PC-3 (cell line): ENCODE measurements at regions not wholly inside any gene's neighbourhood (a gene's known extent, or its start where the extent isn't known, plus 50 kb on each side); places are given as distances from the start of the nearest gene placed in this dataset.

Experiments
- ATAC-seq: fragments of 200-7000 bp; cut with Tn5 transposase; 2 replicates; pipeline ENCODE4 v1.9.1; 2020; ENCODE audit warnings: mild to moderate bottlenecking, moderate library complexity
- BruUV-seq: library from RNA; stranded (reverse); fragments of 400-500 nt; replicated peaks from 2 replicates; lab custom pipeline; 2021; lab: Mats Ljungman, UMichigan
- CTCF ChIA-PET: fragments of 300-600 bp; sonication (Branson Sonifier 250); formaldehyde crosslinking; loops from one replicate; lab custom pipeline; 2022; ENCODE audit warnings: antibody characterized with exemption; lab: Charles Lee
- POLR2A ChIA-PET: fragments of 300-600 bp; sonication (Branson Sonifier 250); formaldehyde crosslinking; loops from one replicate; lab custom pipeline; 2022; ENCODE audit warnings: antibody characterized with exemption; ENCODE audit not compliant: unreplicated experiment; lab: Charles Lee
- DNase-seq: peaks from one replicate; pipeline ENCODE4 v3.0.0-alpha.2; 2015
- H2AFZ ChIP-seq: fragments of 300-600 bp; sonication (generic); 2 replicates; pipeline ENCODE4 v1.6.0; 2016; ENCODE audit warnings: antibody characterized with exemption, low read length
- H3F3A ChIP-seq: fragments of 300-600 bp; sonication (generic); one replicate; pipeline ENCODE4 v1.6.0; 2017; ENCODE audit warnings: antibody characterized with exemption, low read length, control low read depth, mild to moderate bottlenecking; ENCODE audit not compliant: unreplicated experiment
- H3K27ac ChIP-seq: fragments of 300-600 bp; sonication (generic); 2 replicates; pipeline ENCODE4 v1.5.1; 2016; ENCODE audit warnings: mild to moderate bottlenecking, low read length
- H3K27me3 ChIP-seq: fragments of 300-600 bp; sonication (generic); 2 replicates; pipeline ENCODE4 v1.6.1; 2016; ENCODE audit warnings: low read length, mixed read lengths
- H3K36me3 ChIP-seq: fragments of 300-600 bp; sonication (generic); 2 replicates; pipeline ENCODE4 v1.6.1; 2016; ENCODE audit warnings: low read depth, mixed run types, low read length, mixed read lengths
- H3K4me1 ChIP-seq: fragments of 300-600 bp; sonication (generic); 2 replicates; pipeline ENCODE4 v1.5.1; 2016; ENCODE audit warnings: low read length; ENCODE audit not compliant: insufficient read depth
- H3K4me2 ChIP-seq: fragments of 300-600 bp; sonication (generic); 2 replicates; pipeline ENCODE4 v1.6.0; 2016; ENCODE audit warnings: low read length
- H3K4me3 ChIP-seq: fragments of 300-600 bp; sonication (generic); 2 replicates; pipeline ENCODE4 v1.5.1; 2016; ENCODE audit warnings: mild to moderate bottlenecking, low read length, mixed read lengths
- H3K79me2 ChIP-seq: fragments of 300-600 bp; sonication (generic); 2 replicates; pipeline ENCODE4 v1.6.1; 2017; ENCODE audit warnings: low read length, mixed read lengths
- H3K9ac ChIP-seq: fragments of 300-600 bp; sonication (generic); 2 replicates; pipeline ENCODE4 v1.6.0; 2016; ENCODE audit warnings: mild to moderate bottlenecking, low read length
- H3K9me2 ChIP-seq: fragments of 300-600 bp; sonication (generic); replicated peaks from 2 replicates; pipeline ENCODE4 v1.6.1; 2016; ENCODE audit warnings: mixed run types, low read length, mixed read lengths
- H3K9me3 ChIP-seq: fragments of 300-600 bp; sonication (generic); 2 replicates; pipeline ENCODE4 v1.6.1; 2016; ENCODE audit warnings: low read length, mixed read lengths
- H4K20me1 ChIP-seq: fragments of 300-600 bp; sonication (generic); 2 replicates; pipeline ENCODE4 v1.6.1; 2016; ENCODE audit warnings: low read length, mixed read lengths
- CTCF ChIP-seq: fragments of 300-600 bp; sonication (generic); conservative IDR thresholded peaks from 2 replicates; pipeline ENCODE4 v1.5.1; 2017; ENCODE audit warnings: antibody characterized with exemption, low read depth, mild to moderate bottlenecking, low read length
- EZH2 ChIP-seq: fragments of 300-600 bp; sonication (generic); IDR thresholded peaks from one replicate; pipeline ENCODE4 v1.6.1; 2017; ENCODE audit warnings: antibody characterized with exemption, mild to moderate bottlenecking, low read length; ENCODE audit not compliant: unreplicated experiment
- EZH2phosphoT487 ChIP-seq: fragments of 300-600 bp; sonication (generic); IDR thresholded peaks from 2 replicates; pipeline ENCODE4 v1.6.1; 2018; ENCODE audit warnings: mild to moderate bottlenecking, antibody characterized with exemption, low read length, borderline replicate concordance
- intact Hi-C: fragments of 100-400 bp; cut with micrococcal nuclease; formaldehyde crosslinking; loops from 2 replicates; pipeline ENCODE4 v1.9.0; 2023

GRCh38 chr10:71010730-71011129, 122.4 kb upstream of the PCBD1 start:
- Histone ChIP-seq H3K79me2 (no peaks in the 10 kb centered on the region), H2AFZ (no peak overlapping the region), H3F3A (no peaks in the 10 kb centered on the region), H3K9me3 (no peaks in the 10 kb centered on the region), H3K27me3 (peaks cover 47% of the 10 kb centered on the region), H3K4me2 (no peak overlapping the region), H3K4me3 (no peak overlapping the region), H3K4me1 (no peaks in the 10 kb centered on the region), H3K27ac (no peak overlapping the region), H3K36me3 (no peaks in the 10 kb centered on the region), H3K9ac (no peak overlapping the region), H3K9me2 (no peaks in the 10 kb centered on the region), H4K20me1 (no peaks in the 10 kb centered on the region)
- ChIA-PET CTCF (no interaction called here), POLR2A (no interaction called here)
- TF ChIP-seq EZH2phosphoT487 (no peak), CTCF (peak; percentile 44; the same call in 1 of the 2 replicates)
- no peak for DNase-seq
- BruUV-seq: no TSS peak
- intact Hi-C loops: no loop called here
- peak; percentile 57; the same call in 1 of the 2 replicates for ATAC-seq

GRCh38 chr10:71011141-71011540, 122.8 kb upstream of the PCBD1 start:
- ChIA-PET POLR2A (no interaction called here), CTCF (no interaction called here)
- H3K36me3 ChIP-seq: no peaks in the 10 kb centered on the region
- H3K4me2 ChIP-seq: no peak overlapping the region
- H3K27ac ChIP-seq: no peak overlapping the region
- peaks cover 49% of the 10 kb centered on the region for H3K27me3 ChIP-seq
- no peaks in the 10 kb centered on the region for H3K9me2 ChIP-seq
- no peak for TF ChIP-seq CTCF
- TF ChIP-seq EZH2: no peak
- no peak for TF ChIP-seq EZH2phosphoT487
- no TSS peak for BruUV-seq
- no peak overlapping the region for H3K4me3 ChIP-seq
- H3K9ac ChIP-seq: no peak overlapping the region
- no peak for DNase-seq
- intact Hi-C loops: no loop called here
- H2AFZ ChIP-seq: no peak overlapping the region
- H3F3A ChIP-seq: no peaks in the 10 kb centered on the region
- no peaks in the 10 kb centered on the region for H4K20me1 ChIP-seq
- H3K4me1 ChIP-seq: no peaks in the 10 kb centered on the region
- H3K79me2 ChIP-seq: no peaks in the 10 kb centered on the region
- no peaks in the 10 kb centered on the region for H3K9me3 ChIP-seq
- no peak for ATAC-seq

- POLR2A ChIA-PET: no interaction called here
- H3K4me2 ChIP-seq: no peak overlapping the region
- intact Hi-C loops: no loop called here
- H3K4me3 ChIP-seq: no peak overlapping the region
- no peaks in the 10 kb centered on the region for H4K20me1 ChIP-seq
- H3K27ac ChIP-seq: no peak overlapping the region
- no peaks in the 10 kb centered on the region for H3K79me2 ChIP-seq
- H3K9me3 ChIP-seq: no peaks in the 10 kb centered on the region
- no peaks in the 10 kb centered on the region for H3K36me3 ChIP-seq
- no peak for DNase-seq
- CTCF ChIA-PET: no interaction called here
- H3K9ac ChIP-seq: no peak overlapping the region
- BruUV-seq: no TSS peak
- H3K4me1 ChIP-seq: no peaks in the 10 kb centered on the region
- no peaks in the 10 kb centered on the region for H3F3A ChIP-seq
- ATAC-seq: 0 out of 2 replicates have a peak, but pooled peaks have one; percentile 9
- no peaks in the 10 kb centered on the region for H3K9me2 ChIP-seq
- TF ChIP-seq EZH2phosphoT487: no peak
- no peak for TF ChIP-seq EZH2
- no peak for TF ChIP-seq CTCF
- H2AFZ ChIP-seq: no peak overlapping the region
- H3K27me3 ChIP-seq: peaks cover 40% of the 10 kb centered on the region
Observed at GRCh38 chr10:71014021-71014805, 125.8 kb upstream of the PCBD1 start.
